ENCODE measurements at regions not wholly inside any gene's neighbourhood (a gene's known extent, or its start where the extent isn't known, plus 50 kb on each side); places are given as distances from the start of the nearest gene placed in this dataset.

DNA sequence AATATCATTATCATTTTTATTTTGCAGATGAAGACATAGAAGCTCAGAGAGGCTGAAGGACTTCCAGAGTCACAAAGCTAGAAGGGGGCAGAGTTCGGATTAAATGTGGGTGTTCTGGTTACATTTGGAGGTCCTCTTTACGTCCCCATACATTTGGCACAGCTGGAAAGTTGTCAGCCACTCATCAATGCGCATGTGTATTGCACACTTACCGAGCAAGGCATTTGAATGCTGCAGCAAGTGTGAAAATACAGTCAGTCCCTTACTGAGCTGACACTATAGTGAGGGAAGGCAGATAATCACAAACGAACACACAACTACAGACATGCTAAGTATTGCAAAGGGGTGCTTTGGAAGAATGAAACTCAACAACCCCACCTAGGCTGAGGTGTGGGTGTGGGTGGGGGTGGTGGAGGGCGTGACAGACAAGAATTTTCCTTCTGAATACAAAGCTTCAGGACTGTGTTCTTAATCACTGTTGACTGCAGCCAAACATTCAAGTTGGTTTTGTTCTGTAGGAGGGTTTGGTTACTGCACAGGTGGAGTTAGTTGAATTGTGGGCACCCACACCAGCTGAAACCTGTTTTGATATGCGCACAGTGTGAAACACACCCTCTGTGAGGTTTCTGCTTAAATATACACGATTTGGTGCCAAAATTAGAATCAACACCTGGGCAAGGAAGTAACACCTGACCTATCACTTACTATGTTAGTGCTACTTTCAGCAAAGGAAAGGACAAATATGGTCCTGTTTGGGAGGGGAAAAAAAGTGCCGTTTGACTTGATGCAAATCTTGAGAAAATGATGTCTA is 72.4 kb downstream of the COQ2 start:
- TF ChIP-seq POLR2A (IDR thresholded peaks at IDR 0.05; ENCODE audit: low read depth, low read length): no peak
- TF ChIP-seq, protein P1, sequence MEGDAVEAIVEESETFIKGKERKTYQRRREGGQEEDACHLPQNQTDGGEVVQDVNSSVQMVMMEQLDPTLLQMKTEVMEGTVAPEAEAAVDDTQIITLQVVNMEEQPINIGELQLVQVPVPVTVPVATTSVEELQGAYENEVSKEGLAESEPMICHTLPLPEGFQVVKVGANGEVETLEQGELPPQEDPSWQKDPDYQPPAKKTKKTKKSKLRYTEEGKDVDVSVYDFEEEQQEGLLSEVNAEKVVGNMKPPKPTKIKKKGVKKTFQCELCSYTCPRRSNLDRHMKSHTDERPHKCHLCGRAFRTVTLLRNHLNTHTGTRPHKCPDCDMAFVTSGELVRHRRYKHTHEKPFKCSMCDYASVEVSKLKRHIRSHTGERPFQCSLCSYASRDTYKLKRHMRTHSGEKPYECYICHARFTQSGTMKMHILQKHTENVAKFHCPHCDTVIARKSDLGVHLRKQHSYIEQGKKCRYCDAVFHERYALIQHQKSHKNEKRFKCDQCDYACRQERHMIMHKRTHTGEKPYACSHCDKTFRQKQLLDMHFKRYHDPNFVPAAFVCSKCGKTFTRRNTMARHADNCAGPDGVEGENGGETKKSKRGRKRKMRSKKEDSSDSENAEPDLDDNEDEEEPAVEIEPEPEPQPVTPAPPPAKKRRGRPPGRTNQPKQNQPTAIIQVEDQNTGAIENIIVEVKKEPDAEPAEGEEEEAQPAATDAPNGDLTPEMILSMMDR (IDR thresholded peaks at IDR 0.05; ENCODE audit: extremely low read depth in 1 of 2, insufficient read depth in 1 of 2, low read depth in 1 of 2, low read length in 2 of 2): no peak
